ENCODE measurements at regions not wholly inside any gene's neighbourhood (a gene's known extent, or its start where the extent isn't known, plus 50 kb on each side); places are given as distances from the start of the nearest gene placed in this dataset.

- Histone ChIP-seq H3K9me3 (ENCODE audit: low read depth, low read length) (no peaks in the 10 kb centered on the region), H3K4me2 (ENCODE audit: insufficient read depth, low read length) (no peak overlapping the region), H3K27me3 (ENCODE audit: insufficient read depth, low read length) (peaks cover 35% of the 10 kb centered on the region), H4K20me1 (ENCODE audit: insufficient read depth, low read length) (no peaks in the 10 kb centered on the region), H3K27ac (ENCODE audit: low read depth, low read length) (no peak overlapping the region), H3K36me3 (ENCODE audit: insufficient read depth, low read length) (no peaks in the 10 kb centered on the region), H3K4me3 (ENCODE audit: insufficient read depth, low read length) (no peak overlapping the region), H3K4me1 (ENCODE audit: insufficient read depth, low read length) (peaks cover 4% of the 10 kb centered on the region), H2AFZ (ENCODE audit: low read length) (no peak overlapping the region), H3K79me2 (ENCODE audit: insufficient read depth, low read length) (no peaks in the 10 kb centered on the region)
- no peak for TF ChIP-seq CTCF (IDR thresholded peaks at IDR 0.05; ENCODE audit: extremely low read depth, low read depth, low read length)
- no peak for DNase-seq (ENCODE audit: insufficient read length, low spot score, missing footprints)
Observed at GRCh38 chr2:118219611-118220010, 131.3 kb downstream of the INSIG2 start.

- H3K79me2 ChIP-seq (ENCODE audit: insufficient read depth, low read length) = no peaks in the 10 kb centered on the region
- H3K36me3 ChIP-seq (ENCODE audit: insufficient read depth, low read length) = no peaks in the 10 kb centered on the region
- no peaks in the 10 kb centered on the region for H3K9me3 ChIP-seq (ENCODE audit: low read depth, low read length)
- no peak for DNase-seq (ENCODE audit: insufficient read length, low spot score, missing footprints)
- H3K4me3 ChIP-seq (ENCODE audit: insufficient read depth, low read length) = no peak overlapping the region
- H3K4me2 ChIP-seq (ENCODE audit: insufficient read depth, low read length) = no peak overlapping the region
- H3K4me1 ChIP-seq (ENCODE audit: insufficient read depth, low read length) = no peaks in the 10 kb centered on the region
- H2AFZ ChIP-seq (ENCODE audit: low read length) = no peak overlapping the region
- no peaks in the 10 kb centered on the region for H4K20me1 ChIP-seq (ENCODE audit: insufficient read depth, low read length)
- no peak overlapping the region for H3K27ac ChIP-seq (ENCODE audit: low read depth, low read length)
- H3K27me3 ChIP-seq (ENCODE audit: insufficient read depth, low read length) = peaks cover 6% of the 10 kb centered on the region
- no peak for TF ChIP-seq CTCF (IDR thresholded peaks at IDR 0.05; ENCODE audit: extremely low read depth, low read depth, low read length)
Observed at GRCh38 chr2:118216224-118216623, 128.0 kb downstream of the INSIG2 start.

- H3K36me3 ChIP-seq (ENCODE audit: insufficient read depth, low read length) = no peaks in the 10 kb centered on the region
- H3K9me3 ChIP-seq (ENCODE audit: low read depth, low read length) = no peaks in the 10 kb centered on the region
- no peaks in the 10 kb centered on the region for H3K79me2 ChIP-seq (ENCODE audit: insufficient read depth, low read length)
- H3K4me1 ChIP-seq (ENCODE audit: insufficient read depth, low read length) = no peaks in the 10 kb centered on the region
- no peak overlapping the region for H3K4me3 ChIP-seq (ENCODE audit: insufficient read depth, low read length)
- H4K20me1 ChIP-seq (ENCODE audit: insufficient read depth, low read length) = no peaks in the 10 kb centered on the region
- H3K4me2 ChIP-seq (ENCODE audit: insufficient read depth, low read length) = no peak overlapping the region
- H3K27ac ChIP-seq (ENCODE audit: low read depth, low read length) = no peak overlapping the region
- H3K27me3 ChIP-seq (ENCODE audit: insufficient read depth, low read length) = peaks cover 3% of the 10 kb centered on the region
- TF ChIP-seq CTCF (IDR thresholded peaks at IDR 0.05; ENCODE audit: extremely low read depth, low read depth, low read length) = no peak
- H2AFZ ChIP-seq (ENCODE audit: low read length) = no peak overlapping the region
- no peak for DNase-seq (ENCODE audit: insufficient read length, low spot score, missing footprints)
Observed at GRCh38 chr2:118209727-118210126, 121.5 kb downstream of the INSIG2 start.

DNA sequence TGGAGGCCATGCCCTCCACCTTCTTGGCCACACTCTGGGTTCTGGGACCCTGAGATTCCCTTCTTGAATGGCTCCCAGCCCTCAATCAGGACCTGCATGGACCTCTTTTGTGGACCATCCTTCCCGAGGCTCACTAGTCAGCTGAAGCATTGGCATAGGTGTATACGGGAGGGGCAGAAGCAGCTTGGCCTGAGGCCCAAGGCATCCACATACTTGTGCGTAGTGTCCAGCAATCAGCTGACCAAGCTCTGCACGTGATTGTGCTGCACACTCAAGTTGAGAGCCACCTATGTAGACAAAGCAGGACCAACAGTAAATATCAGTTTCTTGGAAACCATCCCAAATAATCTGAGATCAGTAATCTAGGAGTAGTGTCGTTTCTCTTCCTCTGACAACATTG, 119.6 kb downstream of the INSIG2 start:
- no peak overlapping the region for H3K4me3 ChIP-seq (ENCODE audit: insufficient read depth, low read length)
- no peaks in the 10 kb centered on the region for H3K9me3 ChIP-seq (ENCODE audit: low read depth, low read length)
- H3K4me2 ChIP-seq (ENCODE audit: insufficient read depth, low read length) = no peak overlapping the region
- peaks cover 5% of the 10 kb centered on the region for H3K27me3 ChIP-seq (ENCODE audit: insufficient read depth, low read length)
- H3K27ac ChIP-seq (ENCODE audit: low read depth, low read length) = no peak overlapping the region
- no peak for TF ChIP-seq CTCF (IDR thresholded peaks at IDR 0.05; ENCODE audit: extremely low read depth, low read depth, low read length)
- H3K4me1 ChIP-seq (ENCODE audit: insufficient read depth, low read length) = no peaks in the 10 kb centered on the region
- H3K36me3 ChIP-seq (ENCODE audit: insufficient read depth, low read length) = no peaks in the 10 kb centered on the region
- DNase-seq (ENCODE audit: insufficient read length, low spot score, missing footprints) = no peak
- no peak overlapping the region for H2AFZ ChIP-seq (ENCODE audit: low read length)
- H3K79me2 ChIP-seq (ENCODE audit: insufficient read depth, low read length) = no peaks in the 10 kb centered on the region
- H4K20me1 ChIP-seq (ENCODE audit: insufficient read depth, low read length) = no peaks in the 10 kb centered on the region
